ENCODE measurements at regions not wholly inside any gene's neighbourhood (a gene's known extent, or its start where the extent isn't known, plus 50 kb on each side); places are given as distances from the start of the nearest gene placed in this dataset.
"Not testable (repeated sequence)": the region's sequence is repeated elsewhere in the genome, so short reads cannot be mapped to it uniquely, and the experiment has no call there.

DNA sequence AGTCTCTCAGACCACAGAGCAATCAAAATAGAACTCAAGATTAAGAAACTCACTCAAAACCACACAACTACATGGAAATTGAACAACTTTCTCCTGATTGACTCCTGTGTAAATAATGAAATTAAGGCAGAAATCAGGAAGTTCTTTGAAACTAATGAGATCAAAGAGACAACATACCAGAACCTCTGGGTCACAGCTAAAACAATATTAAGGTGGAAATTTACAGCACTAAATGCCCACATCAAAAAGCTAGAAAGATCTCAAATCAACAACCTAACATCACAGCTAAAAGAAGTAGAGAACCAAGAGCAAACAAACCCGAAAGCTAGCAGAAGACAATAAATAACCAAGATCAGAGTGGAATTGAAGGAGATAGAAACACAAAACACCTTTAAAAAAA is 395.0 kb upstream of the RORB start:
- DNase-seq; H3K9me3 ChIP-seq (ENCODE audit: control insufficient read depth, low read length); ATAC-seq (ENCODE audit: low FRiP score); H3K4me3 ChIP-seq (ENCODE audit: low read length in 2 of 2); H3K27me3 ChIP-seq (ENCODE audit: control insufficient read depth in 1 of 2, insufficient read depth in 2 of 2, low read length in 1 of 2); H3K27ac ChIP-seq (ENCODE audit: low read depth in 1 of 2, low read length in 2 of 2); H3K36me3 ChIP-seq (ENCODE audit: control insufficient read depth in 1 of 2, insufficient read depth in 2 of 2, low read length in 1 of 2); intact Hi-C loops (cut with DNase I); H3K4me1 ChIP-seq (ENCODE audit: control insufficient read depth in 1 of 2, insufficient read depth in 2 of 2, low read length in 2 of 2): not testable (repeated sequence)
- WGBS, 2 donors = 33 to 49% methylated on average over 1 of the region's 1 CpG

GRCh38 chr9:74102702-74103101 is 394.4 kb upstream of the RORB start:
- H3K4me3 ChIP-seq (ENCODE audit: low read length in 2 of 2) = no peak overlapping the region
- intact Hi-C loops (cut with DNase I) = no loop called here
- H3K27ac ChIP-seq (ENCODE audit: low read depth in 1 of 2, low read length in 2 of 2) = no peak overlapping the region
- no peak for ATAC-seq (ENCODE audit: low FRiP score)
- 82 to 84% methylated on average over 1 of the region's 1 CpG for WGBS, 2 donors
- H3K9me3 ChIP-seq (ENCODE audit: control insufficient read depth, low read length) = no peaks in the 10 kb centered on the region
- no peak for DNase-seq
- no peaks in the 10 kb centered on the region for H3K27me3 ChIP-seq (ENCODE audit: control insufficient read depth in 1 of 2, insufficient read depth in 2 of 2, low read length in 1 of 2)
- no peaks in the 10 kb centered on the region for H3K36me3 ChIP-seq (ENCODE audit: control insufficient read depth in 1 of 2, insufficient read depth in 2 of 2, low read length in 1 of 2)
- no peaks in the 10 kb centered on the region for H3K4me1 ChIP-seq (ENCODE audit: control insufficient read depth in 1 of 2, insufficient read depth in 2 of 2, low read length in 2 of 2)

DNA sequence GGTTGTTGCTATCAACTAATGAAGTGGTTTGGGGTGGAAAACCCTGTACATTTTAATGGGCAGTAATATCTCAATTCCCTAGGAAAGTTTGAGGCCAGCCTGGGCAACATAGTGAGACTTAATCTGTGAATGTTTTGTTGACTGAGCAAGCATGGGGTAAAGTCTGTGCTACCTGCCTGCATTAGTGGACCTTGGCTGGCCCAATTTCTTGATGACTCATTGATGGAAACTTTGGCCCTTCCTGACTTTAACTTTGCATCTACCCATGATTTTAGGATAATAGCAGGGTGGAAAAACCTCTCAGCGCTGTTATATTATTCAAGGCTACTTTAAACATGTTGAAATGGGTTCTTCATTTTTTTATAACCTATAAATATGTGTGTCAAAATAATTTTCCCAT is 389.4 kb upstream of the RORB start:
- no peaks in the 10 kb centered on the region for H3K9me3 ChIP-seq (ENCODE audit: control insufficient read depth, low read length)
- intact Hi-C loops (cut with DNase I) = no loop called here
- H3K27me3 ChIP-seq (ENCODE audit: control insufficient read depth in 1 of 2, insufficient read depth in 2 of 2, low read length in 1 of 2) = no peaks in the 10 kb centered on the region
- H3K4me3 ChIP-seq (ENCODE audit: low read length in 2 of 2) = no peak overlapping the region
- DNase-seq = no peak
- no peak overlapping the region for H3K27ac ChIP-seq (ENCODE audit: low read depth in 1 of 2, low read length in 2 of 2)
- H3K4me1 ChIP-seq (ENCODE audit: control insufficient read depth in 1 of 2, insufficient read depth in 2 of 2, low read length in 2 of 2) = no peaks in the 10 kb centered on the region
- ATAC-seq (ENCODE audit: low FRiP score) = no peak
- H3K36me3 ChIP-seq (ENCODE audit: control insufficient read depth in 1 of 2, insufficient read depth in 2 of 2, low read length in 1 of 2) = no peaks in the 10 kb centered on the region
- 81% methylated on average over 1 of the region's 1 CpG for WGBS, 2 donors

GRCh38 chr9:74115976-74116375 is 381.2 kb upstream of the RORB start:
- WGBS, 2 donors = 83 to 84% methylated on average over 6 of the region's 6 CpGs
- Histone ChIP-seq H3K4me1 (ENCODE audit: control insufficient read depth in 1 of 2, insufficient read depth in 2 of 2, low read length in 2 of 2) (no peaks in the 10 kb centered on the region), H3K27me3 (ENCODE audit: control insufficient read depth in 1 of 2, insufficient read depth in 2 of 2, low read length in 1 of 2) (no peaks in the 10 kb centered on the region), H3K9me3 (ENCODE audit: control insufficient read depth, low read length) (peaks cover 2% of the 10 kb centered on the region), H3K36me3 (ENCODE audit: control insufficient read depth in 1 of 2, insufficient read depth in 2 of 2, low read length in 1 of 2) (no peaks in the 10 kb centered on the region), H3K27ac (ENCODE audit: low read depth in 1 of 2, low read length in 2 of 2) (no peak overlapping the region), H3K4me3 (ENCODE audit: low read length in 2 of 2) (no peak overlapping the region)
- intact Hi-C loops (cut with DNase I) = no loop called here
- DNase-seq (no peak), ATAC-seq (ENCODE audit: low FRiP score) (no peak)

DNA sequence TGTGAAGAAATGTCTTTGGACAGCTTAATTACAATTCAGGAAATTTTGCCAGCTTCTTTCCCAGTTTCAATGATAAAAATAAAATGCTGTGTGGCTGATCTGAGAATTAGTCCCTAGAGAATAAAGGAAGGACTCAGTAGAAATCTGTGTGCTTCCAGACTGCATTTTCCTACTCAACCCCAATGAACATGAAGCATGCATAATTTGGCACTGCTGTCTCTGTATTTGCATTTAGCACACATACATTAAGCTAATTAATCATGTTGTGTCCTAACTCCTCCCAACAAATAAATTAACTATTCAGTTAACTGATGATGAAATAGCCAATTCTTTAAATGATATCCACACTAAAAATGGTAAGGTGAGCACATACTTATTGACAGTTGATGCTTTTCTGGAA is 380.0 kb upstream of the RORB start:
- Histone ChIP-seq H3K27ac (ENCODE audit: low read depth in 1 of 2, low read length in 2 of 2) (no peak overlapping the region), H3K4me1 (ENCODE audit: control insufficient read depth in 1 of 2, insufficient read depth in 2 of 2, low read length in 2 of 2) (no peaks in the 10 kb centered on the region), H3K4me3 (ENCODE audit: low read length in 2 of 2) (no peak overlapping the region), H3K27me3 (ENCODE audit: control insufficient read depth in 1 of 2, insufficient read depth in 2 of 2, low read length in 1 of 2) (no peaks in the 10 kb centered on the region), H3K36me3 (ENCODE audit: control insufficient read depth in 1 of 2, insufficient read depth in 2 of 2, low read length in 1 of 2) (no peaks in the 10 kb centered on the region), H3K9me3 (ENCODE audit: control insufficient read depth, low read length) (peaks cover 2% of the 10 kb centered on the region)
- DNase-seq (no peak), ATAC-seq (ENCODE audit: low FRiP score) (no peak)
- intact Hi-C loops (cut with DNase I) = no loop called here

DNA sequence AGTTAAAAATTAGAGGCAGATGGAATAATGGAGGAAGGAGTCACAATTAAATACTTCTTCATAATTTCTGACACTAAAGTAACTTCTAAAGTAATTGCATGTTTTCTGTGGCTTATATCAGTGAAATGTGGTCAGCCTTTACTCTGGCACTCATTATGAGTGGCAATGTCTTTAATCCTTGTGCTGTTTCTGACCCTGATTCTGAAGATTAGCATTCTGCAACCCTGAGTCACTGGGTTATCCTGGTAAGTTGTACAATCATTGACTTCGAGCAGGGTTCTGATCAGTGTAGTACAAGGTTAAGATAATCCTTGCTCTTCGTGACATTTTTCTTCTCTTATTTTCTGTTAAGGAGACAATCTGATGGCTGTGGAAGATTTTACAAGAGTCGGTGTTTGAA is 379.4 kb upstream of the RORB start:
- H3K27me3 ChIP-seq (ENCODE audit: control insufficient read depth in 1 of 2, insufficient read depth in 2 of 2, low read length in 1 of 2) = no peaks in the 10 kb centered on the region
- WGBS, 2 donors = 80 to 81% methylated on average over 3 of the region's 3 CpGs
- intact Hi-C loops (cut with DNase I) = no loop called here

DNA sequence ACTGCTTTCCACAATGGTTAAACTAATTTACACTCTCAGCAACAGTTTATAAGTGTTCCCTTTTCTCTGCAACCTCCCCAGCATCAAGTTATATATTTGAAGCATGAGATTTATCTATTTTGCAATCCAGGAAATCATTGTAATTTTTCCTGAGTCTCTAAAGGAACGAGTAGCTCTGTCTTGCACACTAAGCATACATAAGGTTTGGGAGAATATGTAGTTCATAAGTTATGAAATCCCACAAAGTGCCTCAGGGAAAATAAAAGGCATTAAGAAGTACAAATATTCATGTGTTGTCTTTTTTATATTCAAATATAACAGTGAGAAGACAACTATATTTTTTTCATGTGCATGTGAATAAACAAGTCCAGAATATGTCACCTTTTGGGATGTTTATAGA is 377.1 kb upstream of the RORB start:
- Histone ChIP-seq H3K4me1 (ENCODE audit: control insufficient read depth in 1 of 2, insufficient read depth in 2 of 2, low read length in 2 of 2) (no peaks in the 10 kb centered on the region), H3K27me3 (ENCODE audit: control insufficient read depth in 1 of 2, insufficient read depth in 2 of 2, low read length in 1 of 2) (no peaks in the 10 kb centered on the region), H3K27ac (ENCODE audit: low read depth in 1 of 2, low read length in 2 of 2) (no peak overlapping the region), H3K9me3 (ENCODE audit: control insufficient read depth, low read length) (peaks cover 2% of the 10 kb centered on the region), H3K4me3 (ENCODE audit: low read length in 2 of 2) (no peak overlapping the region), H3K36me3 (ENCODE audit: control insufficient read depth in 1 of 2, insufficient read depth in 2 of 2, low read length in 1 of 2) (no peaks in the 10 kb centered on the region)
- WGBS, 2 donors = 36 to 38% methylated on average over 1 of the region's 1 CpG
- DNase-seq = no peak
- intact Hi-C loops (cut with DNase I) = no loop called here
- ATAC-seq (ENCODE audit: low FRiP score) = no peak

More for the DNA sequence above, 379.4 kb upstream of the RORB start:
- H3K4me1 ChIP-seq (ENCODE audit: control insufficient read depth in 1 of 2, insufficient read depth in 2 of 2, low read length in 2 of 2) = no peaks in the 10 kb centered on the region
- no peak overlapping the region for H3K27ac ChIP-seq (ENCODE audit: low read depth in 1 of 2, low read length in 2 of 2)
- no peak for ATAC-seq (ENCODE audit: low FRiP score)
- no peak overlapping the region for H3K4me3 ChIP-seq (ENCODE audit: low read length in 2 of 2)
- peaks cover 2% of the 10 kb centered on the region for H3K9me3 ChIP-seq (ENCODE audit: control insufficient read depth, low read length)
- DNase-seq = no peak
- no peaks in the 10 kb centered on the region for H3K36me3 ChIP-seq (ENCODE audit: control insufficient read depth in 1 of 2, insufficient read depth in 2 of 2, low read length in 1 of 2)

GRCh38 chr9:74120470-74120869 is 376.7 kb upstream of the RORB start:
- Histone ChIP-seq H3K27ac (ENCODE audit: low read depth in 1 of 2, low read length in 2 of 2) (no peak overlapping the region), H3K4me3 (ENCODE audit: low read length in 2 of 2) (no peak overlapping the region), H3K27me3 (ENCODE audit: control insufficient read depth in 1 of 2, insufficient read depth in 2 of 2, low read length in 1 of 2) (no peaks in the 10 kb centered on the region), H3K4me1 (ENCODE audit: control insufficient read depth in 1 of 2, insufficient read depth in 2 of 2, low read length in 2 of 2) (no peaks in the 10 kb centered on the region), H3K9me3 (ENCODE audit: control insufficient read depth, low read length) (peaks cover 2% of the 10 kb centered on the region), H3K36me3 (ENCODE audit: control insufficient read depth in 1 of 2, insufficient read depth in 2 of 2, low read length in 1 of 2) (no peaks in the 10 kb centered on the region)
- ATAC-seq (ENCODE audit: low FRiP score) (no peak), DNase-seq (no peak)
- 82 to 86% methylated on average over 4 of the region's 4 CpGs for WGBS, 2 donors
- intact Hi-C loops (cut with DNase I) = no loop called here

- peaks cover 2% of the 10 kb centered on the region for H3K9me3 ChIP-seq (ENCODE audit: control insufficient read depth, low read length)
- H3K4me1 ChIP-seq (ENCODE audit: control insufficient read depth in 1 of 2, insufficient read depth in 2 of 2, low read length in 2 of 2) = no peaks in the 10 kb centered on the region
- no peaks in the 10 kb centered on the region for H3K36me3 ChIP-seq (ENCODE audit: control insufficient read depth in 1 of 2, insufficient read depth in 2 of 2, low read length in 1 of 2)
- no peak for DNase-seq
- intact Hi-C loops (cut with DNase I) = no loop called here
- no peak overlapping the region for H3K27ac ChIP-seq (ENCODE audit: low read depth in 1 of 2, low read length in 2 of 2)
- H3K27me3 ChIP-seq (ENCODE audit: control insufficient read depth in 1 of 2, insufficient read depth in 2 of 2, low read length in 1 of 2) = no peaks in the 10 kb centered on the region
- no peak overlapping the region for H3K4me3 ChIP-seq (ENCODE audit: low read length in 2 of 2)
- WGBS, 2 donors = 75 to 82% methylated on average over 2 of the region's 2 CpGs
- ATAC-seq (ENCODE audit: low FRiP score) = no peak
Measured at GRCh38 chr9:74122216-74122615, 374.9 kb upstream of the RORB start.
